Skin epidermis (tissue), 12 donors: ENCODE measurements at regions not wholly inside any gene's neighbourhood (a gene's known extent, or its start where the extent isn't known, plus 50 kb on each side); places are given as distances from the start of the nearest gene placed in this dataset.
A peak's percentile ranks its signal among the peaks of the same experiment; 100 is the strongest.

Source experiments
- H3K27ac ChIP-seq, 21 experiments: fragments of 200-600 bp; sonication (generic) in 11 of 21; one replicate each; pipeline ENCODE4 v1.5.0; 2020; ENCODE audit warnings: mild to moderate bottlenecking in 3 of 21, inconsistent platforms in 2 of 21, moderate library complexity in 2 of 21
- H3K4me3 ChIP-seq, 7 experiments: fragments of 200-600 bp; sonication (generic) in 2 of 7; one replicate each; pipeline ENCODE4 v1.5.0; 2020; ENCODE audit warnings: inconsistent platforms in 2 of 7, mild to moderate bottlenecking in 2 of 7, moderate library complexity in 1 of 7

GRCh38 chr15:95995375-95996168 is 334.9 kb upstream of the NR2F2 start:
- no peak overlapping the region for H3K27ac ChIP-seq
- no peak overlapping the region for H3K4me3 ChIP-seq

- H3K4me3 ChIP-seq, result no peak overlapping the region
- no peak overlapping the region for H3K27ac ChIP-seq
Observed at GRCh38 chr15:95996494-95996893, 334.0 kb upstream of the NR2F2 start.

GRCh38 chr15:95998935-95999334 is 331.6 kb upstream of the NR2F2 start:
- Histone ChIP-seq H3K27ac (no peak overlapping the region), H3K4me3 (no peak overlapping the region)

GRCh38 chr15:96002890-96003859 is 327.3 kb upstream of the NR2F2 start:
- no peak overlapping the region for H3K4me3 ChIP-seq
- no peak overlapping the region for H3K27ac ChIP-seq

- Histone ChIP-seq H3K27ac (no peak overlapping the region), H3K4me3 (no peak overlapping the region)
Observed at GRCh38 chr15:96005906-96006305, 324.6 kb upstream of the NR2F2 start.

- H3K4me3 ChIP-seq, result no peak overlapping the region
Observed at GRCh38 chr15:96011136-96011535, 319.4 kb upstream of the NR2F2 start.

GRCh38 chr15:96014939-96015338 is 315.6 kb upstream of the NR2F2 start:
- Histone ChIP-seq H3K4me3 (no peak overlapping the region), H3K27ac (no peak overlapping the region)

More at GRCh38 chr15:96011136-96011535, 319.4 kb upstream of the NR2F2 start:
- H3K27ac ChIP-seq, result no peak overlapping the region

GRCh38 chr15:96019114-96019513 is 311.4 kb upstream of the NR2F2 start:
- Histone ChIP-seq H3K27ac (no peak overlapping the region), H3K4me3 (no peak overlapping the region)

- no peak overlapping the region for H3K4me3 ChIP-seq
- H3K27ac ChIP-seq, result peak overlapping the region in 1 of 21 experiments; percentile 4
Observed at GRCh38 chr15:96020133-96020532, 310.4 kb upstream of the NR2F2 start.

- peak overlapping the region in 1 of 21 experiments; percentile 4 for H3K27ac ChIP-seq
- no peak overlapping the region for H3K4me3 ChIP-seq
Observed at GRCh38 chr15:96020797-96021196, 309.7 kb upstream of the NR2F2 start.

GRCh38 chr15:96023081-96023480 is 307.4 kb upstream of the NR2F2 start:
- Histone ChIP-seq H3K4me3 (no peak overlapping the region), H3K27ac (no peak overlapping the region)

GRCh38 chr15:96027501-96027900 is 303.0 kb upstream of the NR2F2 start:
- no peak overlapping the region for H3K4me3 ChIP-seq
- H3K27ac ChIP-seq, result no peak overlapping the region

- Histone ChIP-seq H3K4me3 (no peak overlapping the region), H3K27ac (no peak overlapping the region)
Observed at GRCh38 chr15:96028620-96029019, 301.9 kb upstream of the NR2F2 start.

- H3K4me3 ChIP-seq, result no peak overlapping the region
- no peak overlapping the region for H3K27ac ChIP-seq
Observed at GRCh38 chr15:96029172-96029571, 301.3 kb upstream of the NR2F2 start.

- Histone ChIP-seq H3K4me3 (no peak overlapping the region), H3K27ac (no peak overlapping the region)
Observed at GRCh38 chr15:96031426-96032110, 298.9 kb upstream of the NR2F2 start.

GRCh38 chr15:96035091-96035490 is 295.4 kb upstream of the NR2F2 start:
- Histone ChIP-seq H3K4me3 (no peak overlapping the region), H3K27ac (no peak overlapping the region)

- Histone ChIP-seq H3K27ac (no peak overlapping the region), H3K4me3 (no peak overlapping the region)
Observed at GRCh38 chr15:96035635-96036034, 294.9 kb upstream of the NR2F2 start.

GRCh38 chr15:96037584-96037983 is 292.9 kb upstream of the NR2F2 start:
- no peak overlapping the region for H3K4me3 ChIP-seq
- H3K27ac ChIP-seq, result no peak overlapping the region

- Histone ChIP-seq H3K27ac (no peak overlapping the region), H3K4me3 (no peak overlapping the region)
Observed at GRCh38 chr15:96038131-96038530, 292.4 kb upstream of the NR2F2 start.

GRCh38 chr15:96038650-96039049 is 291.9 kb upstream of the NR2F2 start:
- Histone ChIP-seq H3K4me3 (no peak overlapping the region), H3K27ac (no peak overlapping the region)
